ENCODE measurements at regions not wholly inside any gene's neighbourhood (a gene's known extent, or its start where the extent isn't known, plus 50 kb on each side); places are given as distances from the start of the nearest gene placed in this dataset.

GRCh38 chr22:48844056-48844675, 983.5 kb downstream of the BRD1 start:
- Histone ChIP-seq H3K4me3 (no peak overlapping the region), H3K4me2 (no peak overlapping the region), H3K27ac (ENCODE audit: low read depth) (no peak overlapping the region), H3K79me2 (replicated peaks; ENCODE audit: insufficient read depth) (no peaks in the 10 kb centered on the region), H3K27me3 (ENCODE audit: insufficient read depth) (no peaks in the 10 kb centered on the region), H3K36me3 (ENCODE audit: insufficient read depth) (peaks cover under 1% of the 10 kb centered on the region; the same call in 1 of the 2 replicates), H4K20me1 (replicated peaks; ENCODE audit: insufficient read depth) (no peaks in the 10 kb centered on the region), H2AFZ (no peak overlapping the region), H3F3A (replicated peaks; ENCODE audit: low read depth) (no peaks in the 10 kb centered on the region), H3K4me1 (ENCODE audit: insufficient read depth) (no peaks in the 10 kb centered on the region), H3K9me2 (ENCODE audit: insufficient read depth) (no peaks in the 10 kb centered on the region)
- ATAC-seq (no peak), DNase-seq (ENCODE audit: low spot score) (no peak)
- H3K27ac Mint-ChIP-seq, result no peak overlapping the region
- H3K4me3 Mint-ChIP-seq, result no peak overlapping the region
- peaks cover 15% of the 10 kb centered on the region for H3K27me3 Mint-ChIP-seq (ENCODE audit: insufficient read depth, low read depth, poor library complexity)
- no peaks in the 10 kb centered on the region; the same call in 2 of the 3 replicates for H3K9me3 Mint-ChIP-seq
- no peaks in the 10 kb centered on the region for H3K36me3 Mint-ChIP-seq (ENCODE audit: low read depth)
- no peak for TF ChIP-seq ZNF462 (CRISPR knock-in tag; IDR thresholded peaks at IDR 0.05)
- no peak for TF ChIP-seq EZH2phosphoT487 (IDR thresholded peaks at IDR 0.05; ENCODE audit: unreplicated experiment)
- TF ChIP-seq NANOG (IDR thresholded peaks at IDR 0.05; ENCODE audit: borderline replicate concordance), result no peak
- no peak for TF ChIP-seq STAT1 (IDR thresholded peaks at IDR 0.05; ENCODE audit: unreplicated experiment)
- TF ChIP-seq POLR2AphosphoS5 (IDR thresholded peaks at IDR 0.05; ENCODE audit: low read depth), result no peak
- no peak for TF ChIP-seq EZH2 (IDR thresholded peaks at IDR 0.05; ENCODE audit: low read depth, unreplicated experiment)
- TF ChIP-seq CTCF (conservative IDR thresholded peaks at IDR 0.05; ENCODE audit: low read depth in 2 of 2), result no peak
- no peak for TF ChIP-seq REST (IDR thresholded peaks at IDR 0.05; ENCODE audit: unreplicated experiment)
- no peak for TF ChIP-seq CREB1 (CRISPR knock-in tag; IDR thresholded peaks at IDR 0.05; ENCODE audit: low read depth)
- TF ChIP-seq ZNF114 (CRISPR knock-in tag; IDR thresholded peaks at IDR 0.05), result no peak
- TF ChIP-seq ETS1 (IDR thresholded peaks at IDR 0.05), result no peak
- TF ChIP-seq JUNB (IDR thresholded peaks at IDR 0.05; ENCODE audit: unreplicated experiment), result no peak
- no peak for TF ChIP-seq ZNF331 (CRISPR knock-in tag; IDR thresholded peaks at IDR 0.05; ENCODE audit: low read depth)
- H3K4me1 Mint-ChIP-seq, result peaks cover 4% of the 10 kb centered on the region; the same call in 1 of the 3 replicates

Data from GM23338 (cell line).